GM12878 (cell line): ENCODE measurements at regions not wholly inside any gene's neighbourhood (a gene's known extent, or its start where the extent isn't known, plus 50 kb on each side); places are given as distances from the start of the nearest gene placed in this dataset.
"Not testable (repeated sequence)": the region's sequence is repeated elsewhere in the genome, so short reads cannot be mapped to it uniquely, and the experiment has no call there.

Experiments
- ATAC-seq: fragments of 200-7000 bp; cut with Tn5 transposase; 3 replicates; pipeline ENCODE4 v1.9.1; 2020; ENCODE audit warnings: mild to moderate bottlenecking, moderate library complexity
- BruUV-seq: library from RNA; stranded (reverse); fragments of 400-500 nt; replicated peaks from 2 replicates; lab custom pipeline; 2021; lab: Mats Ljungman, UMichigan
- CTCF ChIA-PET: fragments of 300-600 bp; sonication (Branson Sonifier 250); formaldehyde crosslinking; extraction: SDS; loops from one replicate; lab custom pipeline; 2021; ENCODE audit warnings: inconsistent platforms; lab: Yijun Ruan, JAX
- POLR2A ChIA-PET: fragments of 350-600 bp; formaldehyde crosslinking; extraction: SDS; loops from one replicate; lab custom pipeline; 2021; ENCODE audit warnings: inconsistent platforms; lab: Charles Lee
- RAD21 ChIA-PET: fragments of 300-600 bp; sonication (Branson Sonifier 250); formaldehyde crosslinking; loops from one replicate; lab custom pipeline; 2023; ENCODE audit warnings: antibody characterized with exemption; ENCODE audit not compliant: unreplicated experiment; lab: Charles Lee
- SMC1A ChIA-PET: fragments of 300-600 bp; sonication (Branson Sonifier 250); formaldehyde crosslinking; loops from one replicate; lab custom pipeline; 2023; ENCODE audit not compliant: unreplicated experiment, uncharacterized antibody; lab: Charles Lee
- DNase-seq: peaks from one replicate; pipeline ENCODE4 v3.0.0-alpha.2; 2011; ENCODE audit warnings: low read depth, low spot score
- FAIRE-seq: peaks from 3 replicates; lab custom pipeline; 2011; peaks lifted over from hg19 to GRCh38; lab: Jason Lieb, UNC
- H2AFZ ChIP-seq: 2 replicates; pipeline ENCODE4 v1.6.0; 2011; ENCODE audit warnings: low read depth, low read length, control low read depth; ENCODE audit not compliant: control insufficient read depth
- H3K27ac ChIP-seq: 2 replicates; pipeline ENCODE4 v1.5.1; 2011; ENCODE audit warnings: control low read depth; ENCODE audit not compliant: control insufficient read depth, insufficient read depth
- H3K27me3 ChIP-seq, 2 experiments: replicated peaks in 1 of 2; 2 replicates each; pipeline versions ENCODE4 v1.6.0 to v1.6.1; 2011; ENCODE audit warnings: low read length in 1 of 2; ENCODE audit not compliant: control insufficient read depth in 2 of 2, insufficient read depth in 2 of 2
- H3K36me3 ChIP-seq, 2 experiments: 2 replicates each; pipeline ENCODE4 v1.5.1; 2011; ENCODE audit warnings: low read length in 1 of 2; ENCODE audit not compliant: control insufficient read depth in 2 of 2, insufficient read depth in 2 of 2
- H3K4me1 ChIP-seq: 2 replicates; pipeline ENCODE4 v1.6.1; 2011; ENCODE audit warnings: mild to moderate bottlenecking, low read length, moderate library complexity, mixed read lengths; ENCODE audit not compliant: control insufficient read depth, insufficient read depth
- H3K4me2 ChIP-seq: 2 replicates; pipeline ENCODE4 v1.6.0; 2011; ENCODE audit warnings: control low read depth; ENCODE audit not compliant: control insufficient read depth, insufficient read depth
- H3K4me3 ChIP-seq: fragments of 200-600 bp; sonication (generic); 2 replicates; pipeline ENCODE4 v1.5.1; 2016
- H3K79me2 ChIP-seq: 2 replicates; pipeline ENCODE4 v1.6.0; 2011; ENCODE audit warnings: low read length; ENCODE audit not compliant: control insufficient read depth, insufficient read depth
- H3K9ac ChIP-seq: 2 replicates; pipeline ENCODE4 v1.8.0; 2011; ENCODE audit warnings: low read length, control low read depth, mixed read lengths; ENCODE audit not compliant: control insufficient read depth, insufficient read depth
- H3K9me3 ChIP-seq: replicated peaks from 3 replicates; pipeline ENCODE4 v1.5.1; 2011; ENCODE audit warnings: mild to moderate bottlenecking, low read length; ENCODE audit not compliant: control insufficient read depth, insufficient read depth
- H4K20me1 ChIP-seq: 2 replicates; pipeline ENCODE4 v1.6.0; 2011; ENCODE audit not compliant: control insufficient read depth, insufficient read depth
- BMI1 ChIP-seq: fragments of 450-650 bp; IDR thresholded peaks from 2 replicates; pipeline ENCODE4 v1.6.1; 2016; ENCODE audit warnings: mild to moderate bottlenecking, moderate library complexity, borderline replicate concordance
- CEBPB ChIP-seq, 2 experiments: fragments of 150-350 bp in 1 of 2; IDR thresholded peaks; 2 replicates each; pipeline ENCODE4 v1.6.1; 2012 to 2014; ENCODE audit warnings: low read depth in 2 of 2, low read length in 2 of 2, borderline replicate concordance in 1 of 2, inconsistent platforms in 1 of 2
- EP300 ChIP-seq, 2 experiments: fragments of 150-350 bp in 1 of 2; IDR thresholded peaks; 2 replicates each; pipeline ENCODE4 v1.6.1; 2011 to 2012; ENCODE audit warnings: low read depth in 2 of 2, low read length in 2 of 2, borderline replicate concordance in 1 of 2, improper control_type of control experiment in 1 of 2, inconsistent platforms in 1 of 2; ENCODE audit not compliant: control insufficient read depth in 1 of 2
- HDGF ChIP-seq: fragments of 450-650 bp; IDR thresholded peaks from 2 replicates; pipeline ENCODE4 v1.6.1; 2016; ENCODE audit warnings: antibody characterized with exemption
- IRF4 ChIP-seq: IDR thresholded peaks from 2 replicates; pipeline ENCODE4 v1.6.1; 2011; ENCODE audit warnings: low read depth, low read length
- MTA3 ChIP-seq: IDR thresholded peaks from 2 replicates; pipeline ENCODE4 v1.6.1; 2012; ENCODE audit warnings: low read length, inconsistent platforms, borderline replicate concordance
- NFYA ChIP-seq: IDR thresholded peaks from 2 replicates; pipeline ENCODE4 v1.6.1; 2011; ENCODE audit warnings: low read depth, mild to moderate bottlenecking, low read length, improper control_type of control experiment, borderline replicate concordance
- RELA ChIP-seq: fragments of 450-650 bp; IDR thresholded peaks from 2 replicates; pipeline ENCODE4 v1.8.0; 2014; ENCODE audit warnings: borderline replicate concordance; ENCODE audit not compliant: partially characterized antibody
- WGBS: methylation state at CpG from one replicate; pipeline ENCODE4 v1.1.6; 2016; ENCODE audit warnings: low lambda C conversion rate; ENCODE audit not compliant: insufficient replicate concordance, insufficient coverage; ENCODE audit errors: missing lambda C conversion rate; 5-methylcytosine and 5-hydroxymethylcytosine counted together
- in situ Hi-C: fragments of 300-500 bp; cut with MboI; formaldehyde crosslinking; loops from 9 replicates; pipeline ENCODE4 v1.14.3; 2018; ENCODE audit warnings: mixed read lengths
- intact Hi-C: fragments of 100-400 bp; cut with micrococcal nuclease; formaldehyde crosslinking; loops from one replicate; pipeline ENCODE4 v1.14.2; 2022; ENCODE audit not compliant: unreplicated experiment
- TF ChIP-seq, protein P1 (sequence below): fragments of 450-650 bp; conservative IDR thresholded peaks from 2 replicates; pipeline ENCODE4 v1.6.1; 2017; ENCODE audit warnings: mild to moderate bottlenecking, moderate library complexity

DNA sequence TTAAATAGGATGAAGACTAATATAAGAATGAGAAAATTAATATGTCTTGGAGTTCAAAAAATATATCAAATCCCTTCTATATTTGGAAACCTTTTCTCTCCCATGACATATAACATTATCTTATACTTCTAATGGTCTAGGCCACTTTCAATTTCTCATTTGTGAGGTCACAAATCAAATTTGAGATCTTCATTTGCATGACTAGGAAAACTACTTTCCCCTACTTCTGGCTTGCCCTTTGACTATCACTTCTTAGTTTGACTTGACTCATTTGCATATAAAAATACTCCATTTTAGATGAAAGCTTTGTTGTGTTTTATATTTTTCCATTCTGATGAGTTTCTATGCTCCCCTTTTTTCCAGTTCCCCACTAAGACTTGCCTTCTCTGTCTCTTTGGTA is 598.6 kb upstream of the TBL1XR1 start:
- BruUV-seq, result no TSS peak
- ATAC-seq (no peak), FAIRE-seq (no peak), DNase-seq (no peak)
- no peak overlapping the region for H3K9ac ChIP-seq
- in situ Hi-C loops, result no loop called here
- intact Hi-C loops, result no loop called here
- ChIA-PET CTCF (no interaction called here), POLR2A (no interaction called here), RAD21 (no interaction called here), SMC1A (no interaction called here)
- H3K79me2 ChIP-seq, result no peaks in the 10 kb centered on the region
- TF ChIP-seq, protein P1, sequence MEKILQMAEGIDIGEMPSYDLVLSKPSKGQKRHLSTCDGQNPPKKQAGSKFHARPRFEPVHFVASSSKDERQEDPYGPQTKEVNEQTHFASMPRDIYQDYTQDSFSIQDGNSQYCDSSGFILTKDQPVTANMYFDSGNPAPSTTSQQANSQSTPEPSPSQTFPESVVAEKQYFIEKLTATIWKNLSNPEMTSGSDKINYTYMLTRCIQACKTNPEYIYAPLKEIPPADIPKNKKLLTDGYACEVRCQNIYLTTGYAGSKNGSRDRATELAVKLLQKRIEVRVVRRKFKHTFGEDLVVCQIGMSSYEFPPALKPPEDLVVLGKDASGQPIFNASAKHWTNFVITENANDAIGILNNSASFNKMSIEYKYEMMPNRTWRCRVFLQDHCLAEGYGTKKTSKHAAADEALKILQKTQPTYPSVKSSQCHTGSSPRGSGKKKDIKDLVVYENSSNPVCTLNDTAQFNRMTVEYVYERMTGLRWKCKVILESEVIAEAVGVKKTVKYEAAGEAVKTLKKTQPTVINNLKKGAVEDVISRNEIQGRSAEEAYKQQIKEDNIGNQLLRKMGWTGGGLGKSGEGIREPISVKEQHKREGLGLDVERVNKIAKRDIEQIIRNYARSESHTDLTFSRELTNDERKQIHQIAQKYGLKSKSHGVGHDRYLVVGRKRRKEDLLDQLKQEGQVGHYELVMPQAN, result no peak
- TF ChIP-seq HDGF (no peak), IRF4 (no peak), EP300 (IDR thresholded peaks at IDR 0.05; ENCODE audit: borderline replicate concordance in 1 of 2, control insufficient read depth in 1 of 2, low read depth in 2 of 2, low read length in 2 of 2) (no peak), RELA (no peak), NFYA (no peak), BMI1 (no peak), MTA3 (no peak), CEBPB (IDR thresholded peaks at IDR 0.05; ENCODE audit: borderline replicate concordance in 1 of 2, low read depth in 2 of 2, low read length in 2 of 2) (no peak)
- no peaks in the 10 kb centered on the region for H3K4me1 ChIP-seq
- no peak overlapping the region for H3K4me3 ChIP-seq
- no peaks in the 10 kb centered on the region for H4K20me1 ChIP-seq
- H3K9me3 ChIP-seq, result no peaks in the 10 kb centered on the region
- no peaks in the 10 kb centered on the region; a peak in 1 of 4 replicates for H3K27me3 ChIP-seq
- no peak overlapping the region for H2AFZ ChIP-seq
- no peak overlapping the region for H3K4me2 ChIP-seq
- H3K36me3 ChIP-seq, result no peaks in the 10 kb centered on the region
- no peak overlapping the region for H3K27ac ChIP-seq

DNA sequence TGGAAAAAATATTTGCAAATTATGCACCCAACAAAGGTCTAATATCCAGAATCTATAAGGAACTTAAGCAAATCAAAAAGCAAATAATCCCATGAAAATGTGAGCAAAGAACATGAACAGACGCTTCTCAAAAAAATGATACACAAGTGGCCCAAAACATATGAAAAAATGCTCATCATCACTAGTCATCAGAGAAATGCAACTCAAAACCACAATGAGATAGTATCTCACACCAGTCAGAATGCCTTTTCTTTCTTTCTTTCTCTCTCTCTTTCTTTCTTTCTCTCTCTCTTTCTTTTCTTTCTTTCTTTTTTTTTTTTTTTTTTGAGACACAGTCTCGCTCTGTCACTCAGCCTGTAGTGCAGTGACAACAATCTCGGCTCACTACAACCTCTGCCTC is 602.9 kb upstream of the TBL1XR1 start:
- POLR2A ChIA-PET, FAIRE-seq, ATAC-seq, BruUV-seq, in situ Hi-C loops, H3K27me3 ChIP-seq, H3K4me2 ChIP-seq, DNase-seq, intact Hi-C loops, H4K20me1 ChIP-seq, H3K27ac ChIP-seq, H3K79me2 ChIP-seq, SMC1A ChIA-PET, H3K4me3 ChIP-seq, H2AFZ ChIP-seq, CTCF ChIA-PET, H3K9ac ChIP-seq, H3K4me1 ChIP-seq, RAD21 ChIA-PET, H3K9me3 ChIP-seq, H3K36me3 ChIP-seq: not testable (repeated sequence)
- WGBS, result 41% methylated on average over 2 of the region's 3 CpGs
